Kasumi-1 (cell line): ENCODE measurements at regions not wholly inside any gene's neighbourhood (a gene's known extent, or its start where the extent isn't known, plus 50 kb on each side); places are given as distances from the start of the nearest gene placed in this dataset.
"Not testable (repeated sequence)": the region's sequence is repeated elsewhere in the genome, so short reads cannot be mapped to it uniquely, and the experiment has no call there.

ENCODE experiments used
- DNase-seq, 2 experiments: peaks; one replicate each; lab custom pipeline; 2025; lab: John Stamatoyannopoulos, UW

DNA sequence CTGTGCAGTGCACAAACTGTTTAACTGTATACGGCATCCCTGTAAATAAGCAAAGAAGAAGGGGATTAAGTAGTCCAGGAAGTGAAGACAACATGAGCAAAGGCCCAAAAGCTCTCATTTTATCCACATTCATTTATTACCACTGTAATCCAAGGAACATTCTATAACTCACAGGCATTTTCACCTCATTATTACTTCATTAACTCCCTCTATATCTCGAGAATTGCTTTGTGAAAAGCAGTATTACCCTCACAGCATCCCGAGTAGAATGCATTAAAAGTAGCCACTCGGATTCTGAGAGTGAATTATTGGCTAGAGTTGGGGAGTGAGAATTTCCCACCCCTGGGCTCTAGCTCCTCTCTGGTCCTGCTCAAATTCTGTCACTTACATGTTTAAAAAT is 51.0 kb upstream of the CHCHD3 start:
- no peak for DNase-seq

DNA sequence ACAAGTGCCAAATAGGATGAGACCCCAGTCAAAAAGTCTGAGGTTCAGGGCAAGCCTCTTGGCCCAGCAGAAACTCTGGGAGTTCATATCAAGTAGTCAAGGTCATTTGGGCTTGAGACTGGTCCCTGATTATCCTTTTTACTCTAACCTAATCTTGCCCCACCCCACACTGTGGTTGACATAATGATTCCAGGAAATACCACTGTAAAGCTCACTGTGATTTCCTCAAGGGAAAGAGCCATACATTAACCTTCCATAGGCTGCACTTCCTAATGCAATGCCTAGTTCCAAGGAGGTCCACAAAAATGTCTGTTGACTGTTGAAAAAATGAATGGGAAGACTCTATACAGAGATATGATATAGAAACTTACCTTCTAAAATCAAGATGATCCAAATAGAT is 52.9 kb upstream of the CHCHD3 start:
- no peak for DNase-seq

DNA sequence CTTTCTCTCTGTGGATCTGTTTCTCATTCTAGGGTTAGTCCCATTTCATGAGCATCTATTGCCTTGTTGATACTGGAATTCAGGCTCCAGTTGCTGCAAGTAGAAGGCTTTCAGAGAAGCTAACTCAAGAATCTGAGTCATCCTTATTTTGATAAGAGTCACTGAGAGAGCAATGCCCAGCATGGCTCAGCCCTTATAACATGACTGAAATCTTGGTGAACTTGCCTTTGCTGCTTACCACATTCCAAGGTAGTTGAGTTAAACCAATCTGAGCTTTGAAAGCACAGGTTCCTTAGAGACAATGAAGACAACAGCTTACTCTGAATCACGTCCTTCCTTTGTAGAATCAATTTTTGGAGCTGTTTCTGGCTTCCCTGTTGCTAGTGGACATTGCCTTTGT is 53.6 kb upstream of the CHCHD3 start:
- no peak for DNase-seq

DNA sequence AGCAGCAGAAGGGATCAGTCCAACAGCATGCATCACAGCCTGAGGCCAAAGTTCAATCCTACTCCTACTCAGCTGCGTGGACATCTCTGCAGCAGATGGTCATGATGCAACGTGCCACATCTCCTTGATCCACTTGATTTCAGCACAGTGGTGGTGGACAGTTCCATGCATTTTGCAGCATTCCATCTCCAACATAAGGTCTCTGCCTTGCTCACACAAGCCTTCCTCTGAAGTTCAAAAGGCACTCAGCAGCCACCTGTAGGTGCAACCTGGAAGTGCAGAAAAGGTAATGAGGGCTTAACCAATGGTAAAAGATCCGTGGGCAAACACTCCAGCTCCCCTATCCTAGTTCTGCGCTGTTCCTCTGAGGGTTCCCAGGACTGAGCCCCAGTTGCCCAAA is 57.5 kb upstream of the CHCHD3 start:
- DNase-seq, result peak; percentile 24 to 38

DNA sequence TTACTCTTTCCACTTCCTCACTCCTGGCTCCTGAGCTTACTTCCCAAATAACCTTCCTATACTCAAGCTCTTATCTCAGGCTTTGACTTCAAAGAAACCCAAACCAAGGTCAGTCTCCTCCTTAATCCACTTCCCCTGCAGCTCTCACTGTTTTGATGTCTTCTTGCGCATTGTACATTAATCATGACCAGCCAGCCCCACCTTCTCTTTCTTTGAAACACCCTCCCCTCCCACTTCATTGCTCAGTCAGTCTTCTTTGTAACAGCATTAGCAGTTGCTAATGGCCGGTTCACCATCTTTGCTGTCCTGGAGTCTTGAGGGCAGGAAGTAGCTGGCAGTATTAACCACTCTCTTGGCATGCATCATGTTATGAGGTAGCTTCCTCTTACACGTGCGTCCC is 57.9 kb upstream of the CHCHD3 start:
- no peak for DNase-seq

GRCh38 chr7:133140994-133141595 is 59.2 kb upstream of the CHCHD3 start:
- DNase-seq, result no peak

DNA sequence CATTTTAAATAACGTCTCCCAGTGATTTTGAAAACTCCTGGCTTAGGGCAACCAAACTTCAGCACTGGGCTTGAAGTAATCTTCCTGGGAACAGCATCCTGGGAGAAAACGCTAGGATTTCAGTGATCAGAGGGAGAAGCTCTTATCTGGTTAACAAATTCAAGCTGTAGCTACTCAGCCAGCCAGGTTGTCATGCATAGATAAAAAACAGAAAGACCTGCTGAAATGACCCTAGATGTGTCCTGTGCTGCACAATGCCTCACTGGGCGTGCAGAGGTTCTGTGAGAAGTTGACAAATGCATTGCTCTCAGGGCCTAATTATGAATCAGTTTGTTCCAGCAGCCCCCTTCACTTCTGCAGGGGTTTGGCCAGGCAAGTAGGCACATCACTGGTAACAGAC is 68.9 kb upstream of the CHCHD3 start:
- DNase-seq, result no peak

- no peak for DNase-seq
Observed at GRCh38 chr7:133152875-133153274, 71.0 kb upstream of the CHCHD3 start.

- no peak for DNase-seq
Observed at GRCh38 chr7:133155146-133155545, 73.3 kb upstream of the CHCHD3 start.

- no peak for DNase-seq
Observed at GRCh38 chr7:133155642-133156041, 73.8 kb upstream of the CHCHD3 start.

DNA sequence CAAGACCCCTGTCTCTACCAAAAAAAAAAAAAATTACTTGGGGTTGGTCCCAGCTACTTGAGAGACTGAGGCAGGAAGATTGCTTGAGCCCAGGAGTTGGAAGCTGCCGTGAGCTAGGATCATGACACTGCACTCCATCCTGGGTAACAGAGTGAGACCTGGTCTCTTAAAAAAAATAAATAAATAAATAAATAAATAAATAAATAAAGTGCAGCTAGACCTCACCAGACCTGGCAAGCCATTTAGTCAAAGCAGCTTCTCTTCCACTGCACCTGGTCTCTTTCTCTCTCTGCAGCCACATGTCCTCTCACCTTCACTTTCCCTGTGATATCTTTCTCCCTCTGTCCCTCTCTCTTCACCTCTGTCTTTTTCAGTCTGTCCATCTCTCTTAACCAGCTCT is 75.2 kb upstream of the CHCHD3 start:
- no peak for DNase-seq

DNA sequence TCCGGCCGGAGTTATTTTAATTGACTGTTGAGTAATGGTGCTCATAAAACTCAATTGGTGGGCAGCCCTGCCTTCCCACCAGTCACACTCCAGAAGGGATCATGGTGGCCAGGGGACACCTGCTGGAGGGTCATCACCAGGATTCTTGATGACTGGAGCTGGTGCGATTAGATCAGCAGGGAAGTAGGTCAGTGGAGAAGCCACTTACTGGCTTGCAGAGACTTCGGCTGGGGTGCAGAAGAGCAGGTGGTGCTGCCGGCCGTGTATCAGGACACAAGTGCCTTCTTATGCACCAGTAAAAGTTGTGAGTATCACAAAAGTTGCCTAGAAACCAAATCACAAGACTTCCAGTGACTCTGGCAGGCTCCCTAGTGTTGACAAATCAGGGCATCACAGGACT is 82.6 kb upstream of the CHCHD3 start:
- DNase-seq, result no peak

GRCh38 chr7:133165001-133165400 is 83.1 kb upstream of the CHCHD3 start:
- no peak for DNase-seq

GRCh38 chr7:133165529-133165928 is 83.6 kb upstream of the CHCHD3 start:
- DNase-seq, result no peak

DNA sequence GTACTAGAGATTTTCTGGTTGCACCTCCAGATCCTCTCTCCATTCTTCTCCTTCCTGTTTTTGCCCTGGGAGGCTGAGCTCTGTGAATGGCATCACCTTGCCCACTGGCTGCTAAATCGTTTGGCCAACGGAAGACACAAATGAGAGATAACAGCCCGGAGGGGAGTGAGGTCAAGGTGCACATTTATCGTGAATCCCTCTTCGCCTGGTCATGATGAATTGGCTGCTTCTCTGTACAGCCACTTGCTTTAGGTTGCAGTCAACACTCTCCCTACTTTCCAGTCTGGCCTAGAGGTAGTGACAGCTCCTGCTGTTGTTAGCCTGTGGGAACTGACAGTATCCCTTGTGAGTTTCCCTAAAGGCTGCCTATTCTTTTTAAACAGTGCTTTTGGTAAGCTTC is 85.4 kb upstream of the CHCHD3 start:
- no peak for DNase-seq

GRCh38 chr7:133169167-133169822 is 83.6 kb upstream of the EXOC4 start:
- not testable (repeated sequence) for DNase-seq

GRCh38 chr7:133177476-133177875 is 75.4 kb upstream of the EXOC4 start:
- not testable (repeated sequence) for DNase-seq

DNA sequence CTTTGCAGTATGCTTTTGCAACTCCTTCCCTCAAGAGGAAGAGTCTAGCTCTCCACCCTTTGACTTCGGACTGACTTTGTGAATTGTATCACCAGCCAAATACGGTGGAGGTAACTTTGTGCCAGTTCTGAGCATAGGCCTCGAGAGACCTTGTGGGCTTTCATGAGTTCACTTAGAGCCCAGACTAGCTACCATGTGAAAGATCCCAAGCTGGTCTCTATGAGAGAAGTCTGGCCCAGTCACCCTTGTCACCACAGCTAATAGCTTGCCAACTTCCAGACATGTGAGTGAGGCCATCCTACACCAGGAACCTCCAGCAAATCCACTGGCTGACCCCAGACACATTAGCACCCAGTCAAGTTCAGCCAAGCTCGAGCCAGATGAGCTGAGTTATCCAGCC is 72.2 kb upstream of the EXOC4 start:
- no peak for DNase-seq

DNA sequence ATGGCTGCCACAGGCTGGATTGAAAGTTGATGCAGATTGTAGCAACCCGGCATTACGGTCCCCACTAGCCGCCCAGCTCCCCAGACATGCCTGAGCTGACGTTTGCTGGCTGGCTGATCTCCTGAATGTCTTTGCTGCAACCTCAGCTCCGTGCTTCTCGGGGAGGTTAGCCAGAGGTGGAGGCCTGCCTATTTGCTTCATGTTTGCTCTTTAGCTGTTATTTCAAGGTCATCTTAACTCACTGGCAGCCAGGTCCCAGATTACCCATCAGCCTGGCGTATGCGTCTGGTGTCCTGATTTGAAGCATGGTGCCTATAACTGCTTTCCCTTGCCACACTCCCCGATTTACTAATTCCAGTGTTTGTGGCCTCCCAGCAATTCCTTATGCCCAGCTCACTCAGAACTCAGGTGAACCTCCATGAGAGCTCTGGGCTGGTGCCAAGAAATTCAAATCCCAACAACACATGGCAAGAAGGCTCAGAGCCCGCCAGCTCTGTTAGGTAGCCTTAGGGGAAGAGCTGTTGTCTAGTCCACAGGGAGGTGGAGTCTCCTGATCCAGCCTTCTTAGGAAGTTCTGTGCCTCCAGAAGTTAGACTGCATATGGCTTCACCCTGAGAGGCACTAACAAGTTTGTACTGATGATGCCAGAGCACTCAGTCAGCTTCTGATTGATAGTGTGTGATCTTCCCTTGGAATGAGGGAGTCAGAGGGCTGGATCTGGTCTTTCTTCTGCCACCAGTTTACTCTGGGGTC is 69.7 kb upstream of the EXOC4 start:
- DNase-seq, result no peak

- no peak for DNase-seq
Observed at GRCh38 chr7:133183969-133184368, 68.9 kb upstream of the EXOC4 start.

- no peak for DNase-seq
Observed at GRCh38 chr7:133185512-133185911, 67.4 kb upstream of the EXOC4 start.

GRCh38 chr7:133186060-133186459 is 66.8 kb upstream of the EXOC4 start:
- peak in 1 of 2 experiments; percentile 6 for DNase-seq

GRCh38 chr7:133190172-133190528 is 62.7 kb upstream of the EXOC4 start:
- DNase-seq, result no peak

DNA sequence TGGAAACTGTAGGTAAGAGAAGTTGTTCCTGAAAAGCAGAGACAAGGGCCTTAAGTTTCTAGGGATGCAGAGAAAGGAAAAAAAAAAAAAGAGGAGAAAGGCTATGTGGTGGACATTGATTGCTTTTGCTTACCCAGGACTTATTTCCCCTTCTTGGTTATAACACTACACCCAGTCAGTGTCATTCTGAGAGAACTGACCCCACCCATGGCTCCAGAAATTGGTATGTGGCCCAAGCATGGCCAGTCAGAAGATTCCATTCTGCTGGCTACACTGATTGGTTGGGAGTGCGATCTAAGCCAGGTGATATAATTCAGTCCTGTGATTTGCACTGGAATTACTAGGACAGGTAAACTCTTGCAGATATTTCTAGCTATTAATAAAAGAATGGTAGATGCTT is 62.2 kb upstream of the EXOC4 start:
- no peak for DNase-seq
